LNCaP clone FGC (cell line): ENCODE measurements at regions not wholly inside any gene's neighbourhood (a gene's known extent, or its start where the extent isn't known, plus 50 kb on each side); places are given as distances from the start of the nearest gene placed in this dataset.
"Not testable (repeated sequence)": the region's sequence is repeated elsewhere in the genome, so short reads cannot be mapped to it uniquely, and the experiment has no call there.

Experiments
- DNase-seq: peaks from one replicate; pipeline ENCODE4 v3.0.0-alpha.2; 2011; ENCODE audit warnings: low read depth
- H3K4me3 ChIP-seq: 2 replicates; pipeline ENCODE4 v1.5.1; 2011; ENCODE audit warnings: mild to moderate bottlenecking, low read depth, low read length, control low read depth
- CTCF ChIP-seq: IDR thresholded peaks from 2 replicates; pipeline ENCODE4 v1.5.1; 2012; ENCODE audit warnings: mild to moderate bottlenecking; ENCODE audit not compliant: control insufficient read depth, insufficient read depth; ENCODE audit errors: extremely low read depth

GRCh38 chr19:29154163-29154562 is 58.8 kb downstream of the UQCRFS1 start:
- no peak overlapping the region for H3K4me3 ChIP-seq
- DNase-seq = no peak
- TF ChIP-seq CTCF = no peak

GRCh38 chr19:29145756-29146155 is 67.2 kb downstream of the UQCRFS1 start:
- H3K4me3 ChIP-seq = no peak overlapping the region
- no peak for TF ChIP-seq CTCF
- no peak for DNase-seq

GRCh38 chr19:29143183-29143582 is 69.8 kb downstream of the UQCRFS1 start:
- DNase-seq = no peak
- no peak overlapping the region for H3K4me3 ChIP-seq
- TF ChIP-seq CTCF = no peak

- no peak for TF ChIP-seq CTCF
- DNase-seq = no peak
- no peak overlapping the region for H3K4me3 ChIP-seq
Observed at GRCh38 chr19:29139227-29139626, 73.7 kb downstream of the UQCRFS1 start.

GRCh38 chr19:29138206-29138605 is 74.7 kb downstream of the UQCRFS1 start:
- DNase-seq, H3K4me3 ChIP-seq: not testable (repeated sequence)

GRCh38 chr19:29131456-29131855 is 81.5 kb downstream of the UQCRFS1 start:
- no peak overlapping the region for H3K4me3 ChIP-seq
- DNase-seq = no peak
- no peak for TF ChIP-seq CTCF

- H3K4me3 ChIP-seq = no peak overlapping the region
- no peak for TF ChIP-seq CTCF
- no peak for DNase-seq
Observed at GRCh38 chr19:29129148-29129547, 83.8 kb downstream of the UQCRFS1 start.

- DNase-seq = no peak
- no peak for TF ChIP-seq CTCF
- no peak overlapping the region for H3K4me3 ChIP-seq
Observed at GRCh38 chr19:29128203-29128602, 84.7 kb downstream of the UQCRFS1 start.
